Stimulated activated CD4-positive, alpha-beta T cell treated with anti-CD3 and anti-CD28 coated beads, Interleukin-1b, Interleukin-23, amount 100 ng/mL, for 48 hours (primary cell): ENCODE measurements at regions not wholly inside any gene's neighbourhood (a gene's known extent, or its start where the extent isn't known, plus 50 kb on each side); places are given as distances from the start of the nearest gene placed in this dataset.
"Not testable (repeated sequence)": the region's sequence is repeated elsewhere in the genome, so short reads cannot be mapped to it uniquely, and the experiment has no call there.

Experiments
- DNase-seq: peaks from one replicate; pipeline ENCODE4 v3.0.0-alpha.2; 2020

DNA sequence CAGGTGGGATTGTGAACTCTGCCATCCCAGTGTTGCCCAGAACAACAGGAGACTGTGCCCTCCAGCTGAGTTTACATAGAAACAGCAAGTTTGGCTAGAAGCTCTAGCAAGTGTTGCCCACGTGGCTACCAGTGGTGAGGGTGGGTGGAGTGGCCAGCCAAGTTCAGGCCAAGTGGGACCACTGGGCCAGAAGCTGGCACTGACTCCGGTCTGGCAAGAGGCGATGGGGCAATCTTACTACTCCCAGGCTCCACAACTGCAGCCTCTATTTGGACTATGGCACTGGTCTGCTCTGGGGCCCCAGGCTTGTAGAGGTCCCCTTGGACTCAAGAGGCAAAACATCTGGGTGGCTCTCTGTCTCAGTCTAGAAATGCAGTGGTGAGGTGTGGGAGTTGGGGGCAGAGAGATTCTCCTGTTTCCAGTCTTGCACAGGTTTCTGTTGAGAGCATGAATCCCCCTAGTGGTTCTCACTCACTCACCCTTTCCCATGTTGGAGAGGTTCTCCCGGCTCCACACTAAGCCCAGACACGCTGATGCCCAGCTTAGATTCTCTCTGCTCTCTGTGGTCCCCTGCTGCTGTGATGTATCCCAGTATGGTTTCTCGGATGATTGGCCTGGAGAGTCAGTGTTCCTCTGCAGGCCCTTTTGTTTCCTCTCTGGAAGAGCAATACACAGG is 615.3 kb downstream of the PDHA2 start:
- no peak for DNase-seq

DNA sequence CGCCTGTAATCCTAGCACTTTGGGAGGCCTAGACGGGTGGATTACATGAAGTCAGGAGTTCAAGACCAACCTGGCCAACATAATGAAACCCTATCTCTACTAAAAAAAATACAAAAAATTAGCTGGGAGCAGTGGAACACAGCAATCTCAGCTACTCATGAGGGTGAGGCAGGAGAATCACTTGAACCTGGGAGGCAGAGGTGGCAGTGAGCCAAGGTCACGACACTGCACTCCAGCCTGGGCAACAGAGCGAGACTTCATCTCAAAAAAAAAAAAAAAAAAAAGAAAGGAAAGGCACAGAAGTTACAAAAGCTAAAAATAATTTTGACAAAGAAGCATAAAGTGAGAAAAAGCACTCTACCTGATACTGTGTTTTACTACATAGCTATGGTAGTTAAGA is 618.1 kb downstream of the PDHA2 start:
- DNase-seq: not testable (repeated sequence)

DNA sequence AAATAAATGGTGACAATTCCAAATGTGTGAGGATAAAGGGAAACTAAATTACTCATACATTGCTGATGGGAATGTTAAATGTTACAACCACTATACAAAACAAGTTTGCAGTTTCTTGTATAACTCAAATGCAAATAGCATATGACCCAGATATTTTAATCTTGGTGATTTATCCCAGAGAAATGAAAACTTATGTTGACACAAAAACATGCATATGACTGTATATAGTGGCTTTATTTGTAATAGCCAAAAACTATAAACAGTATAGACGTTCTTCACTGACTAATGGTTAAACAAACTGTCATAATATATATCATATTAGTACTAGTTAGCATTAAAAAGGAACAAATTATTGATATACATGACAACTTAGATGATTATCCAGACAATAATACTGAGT is 619.2 kb downstream of the PDHA2 start:
- DNase-seq: no peak

DNA sequence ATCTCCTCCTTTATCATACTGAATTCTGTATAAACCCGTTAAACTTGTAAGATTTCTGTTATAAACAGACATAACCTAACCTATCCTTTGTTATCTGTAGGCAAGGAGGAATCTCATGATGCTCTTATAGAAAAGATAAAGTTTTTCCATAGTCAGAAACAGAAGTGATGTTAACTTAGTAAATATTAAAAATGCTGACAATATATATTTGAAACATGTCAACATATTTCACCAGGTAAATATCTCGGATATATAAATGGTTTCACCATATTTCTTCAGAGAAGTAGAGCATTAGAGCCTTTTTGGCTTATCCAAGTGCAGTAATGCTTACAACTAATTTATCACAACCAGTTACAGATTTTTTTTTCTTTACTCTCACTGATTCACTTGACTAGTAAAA is 625.9 kb downstream of the PDHA2 start:
- no peak for DNase-seq

DNA sequence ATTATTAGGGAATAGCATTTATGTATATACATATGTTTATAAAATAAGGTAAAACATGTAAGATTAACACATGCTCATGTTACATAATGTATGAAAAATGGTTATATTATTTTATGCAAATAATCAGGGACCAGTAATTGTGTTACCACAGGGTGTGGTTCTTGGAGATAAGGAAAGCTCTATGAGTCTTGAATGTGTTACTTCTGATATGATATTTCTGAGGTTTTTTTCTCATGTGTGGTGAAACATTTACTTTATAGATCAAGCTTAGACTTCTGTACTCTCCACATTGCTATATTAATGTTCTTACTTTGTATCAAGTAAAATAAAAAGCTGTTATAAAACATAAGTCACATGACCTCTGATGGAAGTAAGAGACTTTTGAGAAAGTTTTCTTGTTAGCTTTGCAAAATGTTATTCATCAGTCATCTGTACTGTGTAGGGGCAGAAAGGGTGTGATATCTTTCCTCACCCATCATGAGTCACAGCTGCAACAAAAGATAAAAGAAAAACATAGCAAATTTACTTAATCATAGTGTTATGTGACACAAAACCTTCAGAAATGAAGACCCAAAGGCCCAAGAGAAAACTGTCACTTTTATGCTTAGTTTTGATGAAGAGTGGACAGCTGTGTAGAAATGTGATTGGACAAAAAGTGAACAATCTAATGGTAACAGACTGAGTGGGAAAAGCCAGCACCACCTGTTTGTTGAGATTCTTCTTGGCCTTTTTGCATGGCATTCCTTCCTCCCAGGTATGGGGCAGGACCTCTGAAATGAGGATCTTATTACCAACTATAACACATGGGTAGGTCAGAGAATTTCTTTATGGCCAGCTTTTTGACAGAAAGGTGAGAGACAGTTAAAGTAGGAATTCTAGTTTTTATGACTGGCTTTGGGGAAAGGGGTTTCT is 632.3 kb downstream of the PDHA2 start:
- no peak for DNase-seq

DNA sequence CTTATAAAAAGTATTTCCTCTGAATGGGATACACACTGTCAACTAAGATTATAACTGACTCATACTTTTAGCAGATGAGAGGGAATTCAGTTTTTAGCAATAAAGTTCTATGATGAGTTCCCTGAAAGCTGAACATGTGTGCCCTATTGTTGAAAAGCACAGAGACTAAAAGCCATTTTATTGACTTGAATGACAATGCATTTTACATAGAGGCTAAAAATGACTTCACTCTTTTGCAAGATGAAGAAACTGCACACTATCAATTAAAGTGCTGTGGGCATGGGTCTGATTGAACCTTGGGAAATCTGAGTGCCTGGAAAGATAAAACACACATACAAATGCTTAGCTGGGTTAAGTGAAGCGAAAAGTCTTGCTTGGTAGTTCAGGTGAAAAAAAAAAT is 633.4 kb downstream of the PDHA2 start:
- DNase-seq: no peak

DNA sequence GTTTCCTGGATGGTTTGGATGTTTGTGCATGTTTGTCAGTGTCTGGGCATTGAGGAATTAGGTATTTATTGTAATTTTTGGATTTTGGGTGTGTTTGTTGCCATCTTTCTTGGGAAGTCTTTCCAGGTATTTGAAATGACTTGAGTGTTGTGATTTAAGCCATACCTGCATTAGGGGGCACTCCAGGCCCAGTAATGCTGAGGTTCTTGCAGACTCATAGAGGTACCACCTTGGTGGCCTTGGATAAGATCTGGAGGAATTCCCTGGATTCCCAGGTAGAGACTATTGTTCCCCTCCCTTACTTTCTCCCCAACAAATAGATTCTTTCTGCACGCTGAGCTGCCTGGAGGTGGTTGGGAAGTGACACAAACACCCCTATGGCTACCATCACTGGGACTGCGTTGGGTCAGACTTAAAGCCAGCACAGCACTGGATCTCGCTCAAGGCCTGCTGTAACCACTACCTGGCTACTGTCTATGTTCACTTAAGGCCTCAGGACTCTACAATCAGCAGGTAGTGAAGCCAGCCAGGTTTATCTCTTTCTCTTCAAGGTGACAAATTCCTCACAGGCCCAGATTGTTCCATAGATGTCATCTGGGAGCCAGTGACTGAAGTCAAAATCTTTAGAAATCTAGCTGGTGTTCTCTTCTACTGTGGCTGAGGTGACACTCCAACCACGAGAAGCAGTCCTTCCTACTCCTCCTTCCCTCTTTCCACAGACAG is 643.6 kb downstream of the PDHA2 start:
- DNase-seq: no peak

DNA sequence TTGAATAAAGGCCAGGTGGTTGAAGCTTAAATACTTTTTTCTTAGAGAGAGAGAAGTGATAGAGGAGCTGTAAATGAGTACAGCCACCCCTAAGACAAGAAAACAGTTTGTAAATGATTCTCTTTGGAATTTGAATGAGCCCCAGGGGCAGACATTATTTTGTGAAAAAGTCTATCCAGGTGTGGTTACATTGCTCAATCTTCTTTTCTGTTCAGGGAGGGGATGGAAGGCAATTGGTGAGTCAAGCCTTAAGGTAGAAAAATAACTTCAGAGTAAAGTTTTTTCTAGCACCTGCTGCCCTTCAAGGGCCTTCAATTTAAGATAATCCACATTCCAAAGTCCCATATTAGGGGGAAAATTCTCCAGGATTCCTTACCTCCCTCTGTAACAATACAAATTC is 646.7 kb downstream of the PDHA2 start:
- no peak for DNase-seq

DNA sequence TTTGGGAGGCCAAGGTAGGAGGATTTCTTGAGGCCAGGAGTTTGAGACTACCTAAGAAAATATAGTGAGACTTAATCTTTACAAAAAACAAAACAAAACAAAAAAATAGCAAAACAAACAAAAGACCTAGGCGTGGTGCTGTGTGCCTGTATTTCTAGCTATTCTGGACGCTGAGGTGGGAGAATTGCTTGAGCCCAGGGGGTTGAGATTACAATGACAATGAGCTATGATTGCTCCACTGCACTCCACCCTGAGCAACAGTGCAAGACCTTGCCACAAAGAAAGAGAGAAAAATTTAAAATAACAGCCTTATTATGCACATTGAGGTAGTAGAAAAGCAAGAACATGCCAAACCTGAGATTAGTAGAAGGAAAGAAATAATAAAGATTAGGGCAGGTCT is 657.7 kb downstream of the PDHA2 start:
- no peak for DNase-seq

DNA sequence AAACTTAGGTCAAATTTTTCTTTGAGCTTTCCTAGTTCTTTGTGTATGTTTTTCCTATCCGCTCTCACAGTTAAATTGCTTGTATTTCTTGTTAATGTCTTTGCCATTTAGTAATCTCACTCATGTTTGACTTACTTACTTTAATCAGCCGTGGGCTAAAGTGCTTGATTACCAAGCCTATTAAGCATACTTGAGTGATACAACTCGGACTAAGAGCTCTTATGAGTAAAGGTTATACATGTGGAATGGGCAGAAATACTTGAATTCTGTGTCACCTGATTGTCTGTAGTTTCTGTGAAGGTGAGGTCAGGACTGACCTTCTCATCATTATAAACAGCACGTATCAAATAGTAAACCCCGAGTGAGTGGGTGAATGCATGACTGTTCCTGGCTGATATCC is 664.5 kb downstream of the PDHA2 start:
- DNase-seq: no peak

DNA sequence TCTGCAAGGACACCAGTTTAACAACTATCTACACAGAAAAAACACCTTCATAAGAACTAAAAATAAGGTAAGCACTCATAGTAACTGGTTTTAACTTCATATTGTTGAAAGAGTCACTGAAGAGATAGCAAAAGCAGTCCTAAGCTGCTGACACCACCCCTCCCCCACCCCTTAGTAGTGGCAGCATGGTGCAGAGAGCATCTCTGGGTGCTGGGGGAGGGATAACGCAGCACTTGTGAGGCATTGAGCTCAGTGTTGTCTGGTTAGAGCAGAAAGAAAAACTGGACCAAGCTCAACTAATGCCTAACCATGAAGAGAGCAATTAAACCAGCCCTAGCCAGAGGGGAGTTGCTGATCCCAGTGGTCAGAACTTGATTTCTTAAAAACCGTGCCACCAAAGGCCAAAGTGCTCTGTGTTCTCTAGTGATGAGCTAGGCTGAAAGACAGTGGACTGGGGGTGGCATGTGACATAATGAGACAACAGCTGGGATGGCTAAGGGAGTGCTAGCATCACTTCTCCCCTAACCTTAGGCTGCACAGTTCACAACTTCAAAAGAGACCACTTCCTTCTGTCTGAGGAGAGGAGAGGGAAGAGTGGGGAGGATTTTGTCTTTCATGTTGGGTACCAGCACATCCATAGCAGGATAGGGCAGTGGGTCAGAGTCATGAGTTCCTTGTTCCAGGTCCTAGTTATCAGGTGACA is 669.3 kb downstream of the PDHA2 start:
- DNase-seq: no peak

DNA sequence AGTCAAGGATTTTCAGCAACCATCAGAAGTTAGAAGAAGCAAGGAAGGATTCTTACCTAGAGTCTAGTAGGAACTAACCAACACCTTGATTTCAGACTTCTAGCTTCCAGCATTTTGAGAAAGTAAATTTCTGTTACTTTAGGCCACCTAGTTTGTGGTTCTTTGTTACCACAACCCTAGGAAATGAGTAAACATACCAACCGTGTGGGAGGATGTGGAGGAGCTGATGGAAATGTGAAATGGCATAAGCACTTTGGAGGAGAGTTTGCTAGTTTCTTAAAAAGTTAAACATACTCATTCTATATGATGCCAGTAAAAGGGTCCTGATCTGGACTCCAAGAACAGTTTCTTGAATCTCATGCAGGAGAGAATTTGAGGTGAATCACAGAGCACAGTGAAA is 679.4 kb downstream of the PDHA2 start:
- DNase-seq: no peak

DNA sequence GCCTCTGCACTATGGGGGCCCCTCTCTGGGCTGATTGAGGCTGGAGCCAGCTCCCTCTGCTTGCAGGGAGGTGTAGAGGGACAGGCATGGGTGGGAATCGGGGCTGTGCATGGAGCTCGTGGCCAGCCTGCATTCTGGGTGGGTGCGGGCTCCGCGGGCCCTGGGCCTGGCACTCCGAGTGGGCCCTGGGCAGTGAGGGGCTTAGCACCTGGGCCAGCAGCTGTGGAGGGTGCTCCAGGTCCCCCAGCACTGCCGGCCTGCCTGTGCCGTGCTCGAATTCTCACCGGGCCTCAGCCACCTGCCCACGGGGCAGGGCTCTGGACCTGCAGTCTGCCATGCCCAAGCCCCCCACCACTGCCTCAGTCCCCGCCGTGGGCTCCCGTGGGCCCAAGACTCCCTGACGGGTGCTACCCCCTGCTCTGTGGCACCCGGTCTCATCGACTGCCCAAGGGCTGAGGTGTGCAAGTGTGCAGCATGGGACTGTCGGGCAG is 681.2 kb downstream of the PDHA2 start:
- no peak for DNase-seq

DNA sequence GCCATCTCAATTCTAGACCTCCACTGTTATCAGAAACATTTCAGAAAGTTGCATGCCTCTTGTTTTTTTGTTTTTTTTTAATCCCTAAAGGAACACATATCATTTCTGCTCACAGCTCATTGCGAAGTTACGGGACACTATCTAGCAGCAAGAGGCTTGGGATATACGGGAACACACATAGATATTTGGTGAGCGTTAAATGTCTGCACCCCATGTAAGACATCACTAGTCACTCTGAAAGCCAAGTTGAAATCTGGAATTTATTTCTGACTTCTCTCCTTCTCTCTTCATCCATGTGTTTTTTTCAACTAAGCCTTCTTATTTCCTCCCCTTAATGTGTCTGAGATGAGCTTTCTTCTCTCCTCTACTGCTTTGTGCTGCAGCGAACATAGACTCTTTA is 683.7 kb downstream of the PDHA2 start:
- DNase-seq: no peak

DNA sequence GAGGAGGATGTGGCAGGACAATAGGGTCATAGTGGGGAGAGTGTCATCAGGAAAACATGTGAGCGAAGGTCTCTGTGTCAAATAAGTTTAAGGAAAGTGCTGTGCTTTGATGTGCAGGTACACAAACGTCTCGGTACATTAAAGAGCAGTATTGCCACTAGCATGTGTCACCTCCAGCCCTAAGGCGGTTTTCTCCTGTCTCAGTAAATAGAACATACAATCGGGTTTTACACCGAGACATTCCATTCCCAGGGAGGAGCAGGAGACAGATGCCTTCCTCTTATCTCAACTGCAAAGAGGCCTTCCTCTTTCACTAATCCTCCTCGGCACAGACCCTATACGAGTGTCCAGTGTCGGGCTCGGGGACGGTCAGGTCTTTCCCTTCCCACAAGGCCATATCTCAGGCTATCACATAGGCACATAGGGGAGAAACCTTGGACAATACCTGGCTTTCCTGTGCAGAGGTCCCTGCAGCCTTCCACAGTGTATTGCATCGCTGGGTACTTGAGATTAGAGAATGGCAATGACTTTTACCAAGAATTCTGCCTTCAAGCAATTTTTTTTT is 684.5 kb downstream of the PDHA2 start:
- DNase-seq: no peak

DNA sequence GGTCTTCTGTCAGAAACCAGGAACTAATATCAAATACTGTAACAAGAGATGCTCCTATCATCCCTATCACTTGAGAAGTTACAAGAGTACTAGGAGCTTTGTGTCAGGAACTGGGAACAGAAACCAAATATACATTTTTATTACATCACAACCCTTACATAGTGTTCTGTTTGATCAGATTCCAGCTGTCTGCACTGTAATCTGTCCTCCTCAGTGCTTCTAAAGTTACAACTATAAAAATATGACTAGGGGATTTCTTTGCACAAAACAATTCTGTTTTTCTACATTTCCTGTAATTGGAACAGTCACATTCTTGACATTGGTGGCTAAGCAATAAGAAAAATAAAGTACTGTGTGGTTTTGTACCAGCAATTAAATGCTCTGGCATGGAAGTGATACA is 686.0 kb downstream of the PDHA2 start:
- no peak for DNase-seq

DNA sequence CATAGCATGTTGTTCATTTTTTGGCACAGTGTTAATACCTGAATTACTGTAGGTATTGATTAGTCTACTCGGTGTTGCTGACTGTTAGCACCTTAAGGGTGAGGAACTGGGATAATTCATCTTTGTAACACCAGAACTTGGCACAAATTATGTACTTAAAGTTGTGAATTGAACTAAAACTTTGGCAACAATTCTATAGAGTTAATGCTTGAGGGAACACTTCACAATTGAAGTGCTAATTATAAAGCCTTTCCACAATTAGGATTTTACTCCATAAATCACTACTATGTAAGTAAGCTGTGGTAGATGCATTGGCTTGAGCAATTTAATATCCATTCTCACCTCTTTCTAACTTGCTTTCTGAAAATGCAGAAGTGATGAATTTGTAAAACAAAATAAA is 686.7 kb downstream of the PDHA2 start:
- DNase-seq: no peak

DNA sequence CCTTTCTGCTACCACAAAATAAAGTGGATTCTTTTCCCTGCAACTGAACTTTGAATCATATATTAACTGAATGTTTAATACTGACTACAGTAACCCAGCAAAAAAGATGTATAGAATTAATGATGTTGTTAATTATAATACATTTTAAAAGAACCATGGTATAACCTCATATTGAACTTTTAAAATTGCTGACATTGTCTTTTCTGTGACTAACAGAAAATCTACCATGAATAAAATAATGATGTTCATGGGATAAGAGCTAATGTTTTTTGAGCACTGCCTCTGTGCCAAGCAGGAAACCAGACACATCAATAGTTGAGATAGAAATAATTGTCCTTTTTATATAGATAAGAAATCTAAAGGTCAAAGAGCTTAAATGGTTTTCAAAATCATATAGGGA is 691.9 kb downstream of the PDHA2 start:
- DNase-seq: no peak

DNA sequence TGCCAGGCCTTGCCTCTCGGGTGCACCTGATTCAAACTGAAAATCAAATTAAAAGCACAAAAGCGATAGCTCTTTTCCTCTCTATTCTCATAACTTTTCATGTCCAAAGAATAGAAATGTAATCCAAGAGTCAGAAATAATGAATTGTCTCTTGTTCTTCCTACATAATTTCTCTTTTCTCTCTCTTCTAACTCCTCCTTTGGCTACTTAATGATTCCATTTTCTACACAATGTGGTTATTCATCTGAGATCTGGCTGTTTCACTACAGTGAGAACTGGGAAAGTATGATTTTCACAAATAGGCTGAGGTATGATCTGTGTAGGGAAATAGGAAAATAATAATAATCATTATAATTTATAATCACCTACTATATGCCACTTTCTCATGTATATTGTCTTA is 703.5 kb downstream of the PDHA2 start:
- no peak for DNase-seq

DNA sequence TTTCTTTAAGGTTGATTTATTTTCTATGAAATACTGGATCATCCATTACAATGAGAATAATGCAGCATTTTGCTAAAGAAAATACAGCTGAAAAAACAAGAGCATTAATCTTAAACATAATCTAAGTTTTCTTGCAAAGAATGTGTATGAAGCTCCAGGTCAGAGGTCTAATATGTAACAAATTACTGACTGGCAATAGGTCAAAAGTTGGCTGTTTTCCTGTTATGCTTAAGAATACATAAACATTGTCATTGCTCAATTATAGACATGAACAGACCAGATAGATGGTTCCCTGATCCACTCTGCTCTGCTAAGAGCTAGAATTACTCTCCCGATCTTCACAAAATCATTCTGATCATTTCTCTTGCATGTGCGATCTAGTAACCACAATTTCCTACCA is 718.6 kb downstream of the PDHA2 start:
- DNase-seq: no peak

DNA sequence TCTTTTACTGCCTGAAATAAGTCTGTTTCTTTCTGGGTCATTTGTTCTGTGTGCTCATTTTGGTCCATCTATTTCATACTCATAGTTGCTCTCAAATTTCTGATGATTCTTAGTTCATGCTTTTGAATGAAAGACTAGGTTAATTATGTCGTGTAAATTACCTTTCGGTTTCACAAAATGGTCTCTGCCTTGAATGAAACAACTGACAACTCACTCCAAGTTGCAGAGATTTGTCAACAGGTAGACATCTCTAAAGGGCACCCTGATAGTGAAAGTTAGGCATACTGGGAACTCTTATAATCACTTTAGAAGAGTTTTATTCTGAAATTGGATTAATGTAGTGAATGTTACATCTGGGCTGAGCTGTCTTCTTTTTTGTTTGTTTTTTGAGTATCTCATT is 726.9 kb downstream of the PDHA2 start:
- DNase-seq: no peak

DNA sequence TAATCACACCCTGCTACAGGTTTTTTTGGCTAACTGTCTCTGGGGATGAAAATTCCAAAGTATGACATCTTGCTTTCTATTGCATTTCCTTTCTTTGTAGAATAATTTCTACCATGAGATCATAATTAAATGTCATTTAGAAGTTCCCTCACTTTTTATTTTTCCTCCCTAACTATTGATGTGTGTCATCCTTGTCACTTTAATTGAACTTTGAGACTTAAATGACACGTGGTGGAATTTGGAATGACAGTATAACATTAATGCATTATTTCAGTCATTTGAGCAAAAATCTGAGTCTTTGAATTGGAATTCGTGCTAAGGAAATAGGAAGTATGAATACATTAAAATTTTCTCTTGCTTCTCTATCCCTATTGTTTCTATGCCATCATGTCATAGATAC is 745.4 kb downstream of the PDHA2 start:
- no peak for DNase-seq

DNA sequence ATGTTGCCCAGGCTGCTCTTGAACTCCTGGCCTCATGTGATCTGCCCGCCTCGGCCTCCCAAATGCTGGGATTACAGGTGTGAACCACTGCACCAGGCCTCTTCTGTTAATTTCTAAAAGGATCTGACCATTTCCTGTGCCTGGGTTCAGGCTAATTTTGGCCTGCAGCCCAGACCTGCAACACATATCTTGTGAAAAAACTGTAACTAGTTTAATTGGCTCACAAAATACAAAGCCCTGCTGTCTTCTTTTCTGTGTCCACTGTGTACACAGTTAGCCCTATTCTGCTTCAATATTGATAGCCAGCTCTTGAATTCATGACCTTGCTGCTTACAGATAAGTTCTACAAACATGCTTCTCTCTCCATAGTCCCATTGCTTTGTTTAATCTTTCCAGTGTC is 753.5 kb downstream of the PDHA2 start:
- no peak for DNase-seq
